H9 (cell line): ENCODE measurements at regions not wholly inside any gene's neighbourhood (a gene's known extent, or its start where the extent isn't known, plus 50 kb on each side); places are given as distances from the start of the nearest gene placed in this dataset.

Experiments
- DNase-seq: peaks from one replicate; pipeline ENCODE4 v3.0.0-alpha.2; 2017
- H2AFZ ChIP-seq: one replicate; pipeline ENCODE4 v1.6.1; 2013; ENCODE audit warnings: mild to moderate bottlenecking, low read length, control low read depth, moderate library complexity
- H2AK5ac ChIP-seq: 2 replicates; pipeline ENCODE4 v1.6.1; 2013; ENCODE audit warnings: low read length, control low read depth, mixed read lengths; ENCODE audit not compliant: insufficient read length
- H2BK120ac ChIP-seq: one replicate; pipeline ENCODE4 v1.6.1; 2013; ENCODE audit warnings: low read depth, mild to moderate bottlenecking, low read length, control low read depth, inconsistent platforms; ENCODE audit not compliant: poor library complexity, severe bottlenecking
- H2BK12ac ChIP-seq: 2 replicates; pipeline ENCODE4 v1.6.1; 2013; ENCODE audit warnings: low read length, control low read depth, mixed read lengths, low read depth; ENCODE audit not compliant: insufficient read length
- H2BK15ac ChIP-seq: 2 replicates; pipeline ENCODE4 v1.6.1; 2013; ENCODE audit warnings: low read depth, low read length, control low read depth
- H2BK20ac ChIP-seq: one replicate; pipeline ENCODE4 v1.6.1; 2013; ENCODE audit warnings: low read depth, mild to moderate bottlenecking, low read length, control low read depth, inconsistent platforms; ENCODE audit not compliant: poor library complexity, severe bottlenecking
- H2BK5ac ChIP-seq: 2 replicates; pipeline ENCODE4 v1.6.1; 2013; ENCODE audit warnings: low read length, control low read depth, mixed read lengths; ENCODE audit not compliant: insufficient read length
- H3K14ac ChIP-seq: 2 replicates; pipeline ENCODE4 v1.6.1; 2013; ENCODE audit warnings: low read length, control low read depth; ENCODE audit not compliant: insufficient read depth
- H3K18ac ChIP-seq: 2 replicates; pipeline ENCODE4 v1.6.1; 2013; ENCODE audit warnings: low read depth, mild to moderate bottlenecking, mixed read lengths, low read length, control low read depth; ENCODE audit not compliant: insufficient read length
- H3K23ac ChIP-seq: 2 replicates; pipeline ENCODE4 v1.6.1; 2013; ENCODE audit warnings: low read length, control low read depth, mixed read lengths, low read depth; ENCODE audit not compliant: insufficient read length
- H3K23me2 ChIP-seq: 2 replicates; pipeline ENCODE4 v1.6.1; 2013; ENCODE audit warnings: low read depth, mild to moderate bottlenecking, mixed read lengths, low read length, control low read depth; ENCODE audit not compliant: insufficient read length, poor library complexity, severe bottlenecking
- H3K27ac ChIP-seq: 2 replicates; pipeline ENCODE4 v1.5.1; 2013; ENCODE audit warnings: low read length, control low read depth, mixed read lengths, low read depth; ENCODE audit not compliant: insufficient read length
- H3K27me3 ChIP-seq: 2 replicates; pipeline ENCODE4 v1.6.1; 2013; ENCODE audit warnings: low read length, control low read depth, inconsistent platforms; ENCODE audit not compliant: insufficient read depth
- H3K4ac ChIP-seq: 2 replicates; pipeline ENCODE4 v1.6.1; 2013; ENCODE audit warnings: low read depth, mild to moderate bottlenecking, control low read depth, inconsistent platforms, low read length, moderate library complexity
- H3K4me1 ChIP-seq: 2 replicates; pipeline ENCODE4 v1.6.1; 2013; ENCODE audit warnings: low read length, control low read depth, inconsistent platforms; ENCODE audit not compliant: insufficient read depth
- H3K4me2 ChIP-seq: 2 replicates; pipeline ENCODE4 v1.6.1; 2013; ENCODE audit warnings: low read length, control low read depth, mixed read lengths; ENCODE audit not compliant: insufficient read length, insufficient read depth
- H3K56ac ChIP-seq: 2 replicates; pipeline ENCODE4 v1.6.1; 2013; ENCODE audit warnings: low read depth, mild to moderate bottlenecking, mixed read lengths, low read length, control low read depth; ENCODE audit not compliant: insufficient read length
- H3K79me1 ChIP-seq: 2 replicates; pipeline ENCODE4 v1.6.1; 2013; ENCODE audit warnings: low read depth, mild to moderate bottlenecking, moderate library complexity, low read length, control low read depth, inconsistent platforms; ENCODE audit not compliant: insufficient read depth, poor library complexity, severe bottlenecking
- H3K79me2 ChIP-seq: 2 replicates; pipeline ENCODE4 v1.6.1; 2013; ENCODE audit warnings: low read length, control low read depth, inconsistent platforms; ENCODE audit not compliant: insufficient read depth
- H3K9ac ChIP-seq: 2 replicates; pipeline ENCODE4 v1.6.1; 2013; ENCODE audit warnings: low read length, control low read depth, mixed read lengths; ENCODE audit not compliant: insufficient read length; ENCODE audit errors: extremely low read depth
- H3K9me3 ChIP-seq: one replicate; pipeline ENCODE4 v1.6.1; 2013; ENCODE audit warnings: low read depth, low read length, inconsistent platforms; ENCODE audit not compliant: control insufficient read depth
- H3T11ph ChIP-seq: one replicate; pipeline ENCODE4 v1.6.1; 2013; ENCODE audit warnings: mild to moderate bottlenecking, low read length, control low read depth, inconsistent platforms
- H4K20me1 ChIP-seq: one replicate; pipeline ENCODE4 v1.6.1; 2013; ENCODE audit not compliant: control insufficient read depth, insufficient read length, insufficient read depth
- H4K5ac ChIP-seq: 2 replicates; pipeline ENCODE4 v1.6.1; 2013; ENCODE audit warnings: low read depth, mild to moderate bottlenecking, mixed read lengths, low read length, control low read depth; ENCODE audit not compliant: insufficient read length
- H4K8ac ChIP-seq: replicated peaks from 2 replicates; pipeline ENCODE4 v1.6.1; 2013; ENCODE audit warnings: low read length, control low read depth, mixed read lengths, low read depth; ENCODE audit not compliant: insufficient read length
- H4K91ac ChIP-seq: 2 replicates; pipeline ENCODE4 v1.6.1; 2013; ENCODE audit warnings: low read depth, mild to moderate bottlenecking, moderate library complexity, mixed read lengths, low read length, control low read depth; ENCODE audit not compliant: insufficient read length
- H3K27ac Mint-ChIP-seq, 3 experiments: 2 replicates in 2 of 3; 3 replicates in 1 of 3; pipeline ENCODE4 v1.8.0; 2020 to 2021; ENCODE audit warnings: mixed read lengths in 3 of 3, mild to moderate bottlenecking in 1 of 3, moderate library complexity in 1 of 3
- H3K27me3 Mint-ChIP-seq: 2 replicates; pipeline ENCODE4 v1.8.0; 2021; ENCODE audit warnings: low read depth, mild to moderate bottlenecking, moderate library complexity, mixed read lengths
- H3K36me3 Mint-ChIP-seq, 3 experiments: 2 replicates in 2 of 3; 3 replicates in 1 of 3; pipeline ENCODE4 v1.8.0; 2020 to 2021; ENCODE audit warnings: low read depth in 3 of 3, mixed read lengths in 3 of 3; ENCODE audit not compliant: insufficient read depth in 1 of 3
- H3K4me1 Mint-ChIP-seq, 2 experiments: 2 replicates each; pipeline ENCODE4 v1.8.0; 2020; ENCODE audit warnings: mixed read lengths in 2 of 2
- H3K4me3 Mint-ChIP-seq, 2 experiments: 2 replicates in 1 of 2; 3 replicates in 1 of 2; pipeline ENCODE4 v1.8.0; 2020 to 2021; ENCODE audit warnings: mild to moderate bottlenecking in 2 of 2, mixed read lengths in 2 of 2, moderate library complexity in 1 of 2
- H3K9me3 Mint-ChIP-seq, 2 experiments: 2 replicates in 1 of 2; 3 replicates in 1 of 2; pipeline ENCODE4 v1.8.0; 2020; ENCODE audit warnings: mild to moderate bottlenecking in 2 of 2, mixed read lengths in 2 of 2, moderate library complexity in 1 of 2
- WGBS: extraction: QIAGEN DNeasy Blood & Tissue Kit; methylation state at CpG from one replicate; pipeline ENCODE4 v1.1.7; 2013; ENCODE audit warnings: missing lambda C conversion rate, low lambda C conversion rate, mixed read lengths; ENCODE audit not compliant: insufficient read length; ENCODE audit errors: extremely low coverage; 5-methylcytosine and 5-hydroxymethylcytosine counted together
- TF ChIP-seq, protein P1 (sequence below): fragments of 200-600 bp; sonication (generic); conservative IDR thresholded peaks from 3 replicates; pipeline ENCODE4 v1.8.0; 2021; ENCODE audit warnings: antibody characterized with exemption, mild to moderate bottlenecking

DNA sequence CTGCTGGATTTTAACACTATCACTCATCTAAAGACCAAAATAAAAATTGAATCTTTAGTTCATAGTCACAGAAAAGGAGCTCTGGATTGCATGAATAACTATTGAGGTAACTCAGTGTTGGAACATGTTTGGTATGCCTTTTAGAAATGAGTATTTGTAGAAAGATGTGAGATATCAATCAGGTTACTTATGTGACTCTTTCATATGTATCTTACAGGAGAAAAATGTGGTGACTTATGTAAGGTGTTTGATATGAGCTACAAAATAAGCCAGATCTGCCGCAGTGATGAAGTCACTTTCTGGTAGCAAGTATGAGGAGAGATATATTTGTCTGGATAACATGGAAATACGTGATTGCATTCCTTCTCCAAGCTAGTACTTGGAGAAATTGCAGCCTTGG is 1653.3 kb upstream of the PCDH7 start:
- Histone ChIP-seq H2AK5ac (no peak overlapping the region), H2BK12ac (no peak overlapping the region), H2BK20ac (no peak overlapping the region), H3K56ac (no peak overlapping the region), H3K9me3 (no peaks in the 10 kb centered on the region), H3K23ac (no peak overlapping the region), H4K91ac (no peak overlapping the region), H3K27ac (no peak overlapping the region), H3K79me2 (no peaks in the 10 kb centered on the region), H4K20me1 (no peaks in the 10 kb centered on the region), H2BK5ac (no peak overlapping the region), H3K14ac (no peak overlapping the region), H3K27me3 (no peaks in the 10 kb centered on the region), H4K5ac (no peak overlapping the region), H3K18ac (no peak overlapping the region), H3T11ph (no peak overlapping the region), H3K4ac (no peak overlapping the region), H2BK15ac (no peak overlapping the region), H2BK120ac (no peak overlapping the region), H3K79me1 (no peaks in the 10 kb centered on the region), H3K4me2 (no peak overlapping the region), H3K23me2 (no peaks in the 10 kb centered on the region), H3K4me1 (no peaks in the 10 kb centered on the region), H3K9ac (no peak overlapping the region), H2AFZ (no peak overlapping the region), H4K8ac (no peak overlapping the region)
- WGBS: no CpG with 5 or more reads among the region's 2 CpGs
- Mint-ChIP-seq H3K27ac (no peak overlapping the region), H3K9me3 (peaks cover 3 to 7% of the 10 kb centered on the region in 2 experiments; a peak in 4 of 5 replicates), H3K27me3 (no peaks in the 10 kb centered on the region), H3K4me1 (peaks cover 0 to 3% of the 10 kb centered on the region in 2 experiments; a peak in 1 of 4 replicates), H3K36me3 (peaks cover 0 to 3% (median 0%) of the 10 kb centered on the region in 3 experiments; a peak in 1 of 7 replicates), H3K4me3 (no peak overlapping the region)
- no peak for DNase-seq
- TF ChIP-seq, protein P1, sequence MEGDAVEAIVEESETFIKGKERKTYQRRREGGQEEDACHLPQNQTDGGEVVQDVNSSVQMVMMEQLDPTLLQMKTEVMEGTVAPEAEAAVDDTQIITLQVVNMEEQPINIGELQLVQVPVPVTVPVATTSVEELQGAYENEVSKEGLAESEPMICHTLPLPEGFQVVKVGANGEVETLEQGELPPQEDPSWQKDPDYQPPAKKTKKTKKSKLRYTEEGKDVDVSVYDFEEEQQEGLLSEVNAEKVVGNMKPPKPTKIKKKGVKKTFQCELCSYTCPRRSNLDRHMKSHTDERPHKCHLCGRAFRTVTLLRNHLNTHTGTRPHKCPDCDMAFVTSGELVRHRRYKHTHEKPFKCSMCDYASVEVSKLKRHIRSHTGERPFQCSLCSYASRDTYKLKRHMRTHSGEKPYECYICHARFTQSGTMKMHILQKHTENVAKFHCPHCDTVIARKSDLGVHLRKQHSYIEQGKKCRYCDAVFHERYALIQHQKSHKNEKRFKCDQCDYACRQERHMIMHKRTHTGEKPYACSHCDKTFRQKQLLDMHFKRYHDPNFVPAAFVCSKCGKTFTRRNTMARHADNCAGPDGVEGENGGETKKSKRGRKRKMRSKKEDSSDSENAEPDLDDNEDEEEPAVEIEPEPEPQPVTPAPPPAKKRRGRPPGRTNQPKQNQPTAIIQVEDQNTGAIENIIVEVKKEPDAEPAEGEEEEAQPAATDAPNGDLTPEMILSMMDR: no peak
